Stimulated activated CD4-positive, alpha-beta T cell treated with anti-CD3 and anti-CD28 coated beads, Interleukin-1b, Interleukin-23, amount 100 ng/mL, for 1 hour (primary cell): ENCODE measurements at regions not wholly inside any gene's neighbourhood (a gene's known extent, or its start where the extent isn't known, plus 50 kb on each side); places are given as distances from the start of the nearest gene placed in this dataset.
"Not testable (repeated sequence)": the region's sequence is repeated elsewhere in the genome, so short reads cannot be mapped to it uniquely, and the experiment has no call there.

ENCODE experiments used
- DNase-seq, 2 donors: peaks; one replicate each; pipeline ENCODE4 v3.0.0-alpha.2; 2020; ENCODE audit warnings: low read depth in 2 of 2

- no peak for DNase-seq
Observed at GRCh38 chr14:48417715-48418500, 742.5 kb upstream of the MDGA2 start.

- no peak for DNase-seq
Observed at GRCh38 chr14:48401321-48401720, 725.9 kb upstream of the MDGA2 start.

GRCh38 chr14:48398675-48399282 is 723.4 kb upstream of the MDGA2 start:
- no peak for DNase-seq

- no peak for DNase-seq
Observed at GRCh38 chr14:48391661-48392060, 716.3 kb upstream of the MDGA2 start.

GRCh38 chr14:48390346-48390745 is 714.9 kb upstream of the MDGA2 start:
- DNase-seq: no peak

- no peak for DNase-seq
Observed at GRCh38 chr14:48384821-48385220, 709.4 kb upstream of the MDGA2 start.

GRCh38 chr14:48382961-48383360 is 707.6 kb upstream of the MDGA2 start:
- DNase-seq: no peak

- no peak for DNase-seq
Observed at GRCh38 chr14:48378541-48378940, 703.1 kb upstream of the MDGA2 start.

GRCh38 chr14:48373981-48374380 is 698.6 kb upstream of the MDGA2 start:
- DNase-seq: no peak

- no peak for DNase-seq
Observed at GRCh38 chr14:48350971-48351370, 675.6 kb upstream of the MDGA2 start.

- DNase-seq: no peak
Observed at GRCh38 chr14:48349689-48350088, 674.3 kb upstream of the MDGA2 start.

GRCh38 chr14:48341069-48341468 is 665.7 kb upstream of the MDGA2 start:
- no peak for DNase-seq

GRCh38 chr14:48333221-48333920 is 658.0 kb upstream of the MDGA2 start:
- no peak for DNase-seq

- DNase-seq: no peak
Observed at GRCh38 chr14:48331421-48331820, 656.0 kb upstream of the MDGA2 start.

- DNase-seq: no peak
Observed at GRCh38 chr14:48325486-48325885, 650.1 kb upstream of the MDGA2 start.

GRCh38 chr14:48323665-48324064 is 648.3 kb upstream of the MDGA2 start:
- no peak for DNase-seq

GRCh38 chr14:48319823-48320222 is 644.4 kb upstream of the MDGA2 start:
- no peak for DNase-seq

GRCh38 chr14:48304729-48305128 is 629.3 kb upstream of the MDGA2 start:
- DNase-seq: no peak

- DNase-seq: no peak
Observed at GRCh38 chr14:48289701-48290100, 614.3 kb upstream of the MDGA2 start.

GRCh38 chr14:48285217-48285616 is 609.8 kb upstream of the MDGA2 start:
- DNase-seq: not testable (repeated sequence)

GRCh38 chr14:48275301-48275700 is 599.9 kb upstream of the MDGA2 start:
- DNase-seq: no peak

- no peak for DNase-seq
Observed at GRCh38 chr14:48274826-48275225, 599.4 kb upstream of the MDGA2 start.

GRCh38 chr14:48267926-48268325 is 592.5 kb upstream of the MDGA2 start:
- DNase-seq: not testable (repeated sequence)
